IgD-negative memory B cell (primary cell): ENCODE measurements at regions not wholly inside any gene's neighbourhood (a gene's known extent, or its start where the extent isn't known, plus 50 kb on each side); places are given as distances from the start of the nearest gene placed in this dataset.
"Not testable (repeated sequence)": the region's sequence is repeated elsewhere in the genome, so short reads cannot be mapped to it uniquely, and the experiment has no call there.

Experiments used
- H3K27ac Mint-ChIP-seq, 3 donors: one replicate each; pipeline ENCODE4 v1.8.0; 2020 to 2022; ENCODE audit warnings: mild to moderate bottlenecking in 3 of 3, mixed read lengths in 3 of 3, moderate library complexity in 1 of 3
- H3K27me3 Mint-ChIP-seq: one replicate; pipeline ENCODE4 v1.8.0; 2021; ENCODE audit warnings: mixed read lengths
- H3K36me3 Mint-ChIP-seq: one replicate; pipeline ENCODE4 v1.8.0; 2020; ENCODE audit warnings: mild to moderate bottlenecking, mixed read lengths
- H3K4me1 Mint-ChIP-seq, 3 donors: one replicate each; pipeline ENCODE4 v1.8.0; 2020 to 2022; ENCODE audit warnings: mixed read lengths in 3 of 3, mild to moderate bottlenecking in 1 of 3
- H3K4me3 Mint-ChIP-seq, 4 donors: one replicate each; pipeline ENCODE4 v1.8.0; 2020 to 2022; ENCODE audit warnings: mild to moderate bottlenecking in 4 of 4, mixed read lengths in 4 of 4, moderate library complexity in 3 of 4
- H3K9me3 Mint-ChIP-seq, 3 donors: one replicate each; pipeline ENCODE4 v1.8.0; 2020 to 2021; ENCODE audit warnings: mixed read lengths in 3 of 3, mild to moderate bottlenecking in 1 of 3

DNA sequence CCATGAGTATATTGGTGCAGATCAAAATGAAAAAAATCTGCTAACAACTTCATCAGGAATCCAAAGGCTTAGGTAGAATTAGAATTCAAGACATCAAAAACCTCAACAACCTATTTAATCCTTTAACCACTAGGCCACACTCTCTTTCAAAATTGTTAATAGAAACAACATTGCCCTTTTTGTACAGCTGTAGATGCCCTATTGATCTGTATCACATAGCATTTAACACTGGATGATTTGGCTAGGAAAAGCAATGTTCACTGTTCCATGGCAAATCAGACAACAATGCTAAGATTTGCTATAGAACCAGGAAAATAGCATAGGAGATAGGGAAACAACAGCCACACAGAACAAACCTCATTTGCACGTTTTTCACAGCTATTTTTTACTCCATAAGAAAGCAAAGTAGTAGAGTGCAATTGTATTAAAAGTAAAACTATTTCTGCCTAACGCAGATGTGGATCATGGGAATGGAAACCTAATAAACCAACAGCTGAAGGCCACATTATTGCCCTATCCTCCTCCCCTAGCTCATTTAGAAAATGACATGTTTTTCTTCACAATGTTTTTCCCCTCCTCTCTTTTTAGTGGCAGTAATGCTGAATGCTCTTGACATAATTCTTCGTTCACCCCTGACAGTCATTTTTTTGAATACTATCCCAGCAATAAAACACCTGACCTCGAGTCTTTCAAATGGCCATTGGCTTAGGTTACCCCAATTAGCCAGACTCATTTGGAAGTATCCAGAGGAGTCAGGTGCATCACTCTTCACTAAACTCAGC lies 373.0 kb upstream of the CCNH start:
- Mint-ChIP-seq H3K27me3 (peaks cover 12% of the 10 kb centered on the region), H3K27ac (no peak overlapping the region), H3K36me3 (no peaks in the 10 kb centered on the region), H3K4me1 (peaks cover 0 to 2% (median 2%) of the 10 kb centered on the region in 3 donors), H3K4me3 (no peak overlapping the region), H3K9me3 (no peaks in the 10 kb centered on the region)

- Mint-ChIP-seq H3K4me1 (peaks cover 0 to 2% (median 2%) of the 10 kb centered on the region in 3 donors), H3K27me3 (peaks cover 12% of the 10 kb centered on the region)
These were observed 372.3 kb upstream of the CCNH start for GRCh38 chr5:87784879-87785495.

DNA sequence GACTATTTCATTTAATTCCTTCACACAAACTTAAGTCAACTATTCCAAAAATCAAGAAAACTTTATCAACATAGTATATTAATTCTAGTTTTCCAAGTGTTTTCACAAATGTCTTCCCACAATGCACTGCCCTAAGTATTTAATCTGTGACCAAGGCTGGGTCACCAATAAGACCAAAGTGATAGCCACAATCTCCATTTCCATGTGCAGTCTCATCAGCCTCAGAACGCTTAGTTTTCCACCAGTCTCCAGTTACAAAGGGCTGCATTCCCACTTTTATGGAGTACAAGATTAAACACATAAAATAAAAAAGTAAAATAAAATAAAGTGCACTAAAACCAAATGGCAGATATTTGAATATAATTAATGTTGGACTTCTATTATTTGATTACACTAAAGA lies 371.6 kb upstream of the CCNH start:
- no peaks in the 10 kb centered on the region for H3K36me3 Mint-ChIP-seq
- H3K9me3 Mint-ChIP-seq: no peaks in the 10 kb centered on the region
- H3K27me3 Mint-ChIP-seq: peaks cover 12% of the 10 kb centered on the region
- no peak overlapping the region for H3K27ac Mint-ChIP-seq
- peaks cover 0 to 2% (median 2%) of the 10 kb centered on the region in 3 donors for H3K4me1 Mint-ChIP-seq
- H3K4me3 Mint-ChIP-seq: no peak overlapping the region

More at GRCh38 chr5:87784879-87785495, 372.3 kb upstream of the CCNH start:
- Mint-ChIP-seq H3K9me3 (no peaks in the 10 kb centered on the region), H3K4me3 (no peak overlapping the region), H3K27ac (peak overlapping the region in 1 of 3 donors; percentile 25), H3K36me3 (no peaks in the 10 kb centered on the region)

- H3K27ac Mint-ChIP-seq: no peak overlapping the region
- peaks cover 0 to 2% (median 2%) of the 10 kb centered on the region in 3 donors for H3K4me1 Mint-ChIP-seq
- H3K9me3 Mint-ChIP-seq: no peaks in the 10 kb centered on the region
- no peaks in the 10 kb centered on the region for H3K36me3 Mint-ChIP-seq
- H3K27me3 Mint-ChIP-seq: peaks cover 12% of the 10 kb centered on the region
- no peak overlapping the region for H3K4me3 Mint-ChIP-seq
These were observed 370.2 kb upstream of the CCNH start for GRCh38 chr5:87782916-87783315.

GRCh38 chr5:87781976-87782375 lies 369.2 kb upstream of the CCNH start:
- no peak overlapping the region for H3K4me3 Mint-ChIP-seq
- no peaks in the 10 kb centered on the region for H3K36me3 Mint-ChIP-seq
- peaks cover 9% of the 10 kb centered on the region for H3K27me3 Mint-ChIP-seq

DNA sequence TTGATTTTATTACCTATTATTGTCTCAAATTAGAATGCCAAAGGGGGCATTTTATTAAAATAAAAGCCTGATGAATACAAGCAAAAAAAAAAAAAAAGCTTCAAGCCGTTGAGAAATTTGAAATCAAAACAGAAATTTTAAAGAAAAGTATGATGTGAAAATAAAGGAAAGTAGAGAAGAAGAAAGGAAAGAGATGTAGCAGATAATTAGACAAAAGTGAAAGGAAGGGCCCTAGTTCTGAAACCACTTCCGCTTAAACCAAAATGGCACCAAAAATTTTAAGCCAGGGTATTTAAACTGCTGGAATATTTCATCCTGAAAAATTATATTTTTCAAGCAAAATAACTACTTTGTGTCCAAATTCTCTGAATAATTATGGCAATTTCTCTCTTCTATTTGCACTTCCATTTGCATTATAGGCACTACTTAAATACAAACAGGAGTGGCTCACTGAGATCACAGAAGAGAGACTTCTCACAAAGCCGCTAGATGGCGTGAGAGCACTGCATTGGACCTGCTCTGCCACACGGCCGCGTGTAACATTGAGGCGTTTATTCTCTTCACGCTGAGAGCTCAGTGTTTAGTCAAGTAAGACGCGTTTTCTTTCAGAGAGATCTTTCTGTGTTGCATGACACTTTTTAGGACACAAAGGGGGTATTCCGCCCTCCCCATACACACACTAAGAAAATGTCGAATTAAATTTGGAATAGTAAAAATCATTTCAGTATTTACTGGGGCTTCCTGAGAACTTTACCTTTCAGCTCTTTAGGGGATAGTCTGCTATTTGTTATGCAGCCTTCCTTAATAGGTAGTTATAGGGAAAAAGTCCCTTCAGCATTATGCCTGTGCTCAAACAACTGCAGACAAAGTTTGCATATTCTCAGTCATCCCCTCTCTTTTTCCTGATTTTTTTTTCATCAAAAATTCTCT lies 368.4 kb upstream of the CCNH start:
- H3K9me3 Mint-ChIP-seq: no peaks in the 10 kb centered on the region
- H3K27ac Mint-ChIP-seq: no peak overlapping the region
- H3K4me1 Mint-ChIP-seq: peaks cover 0 to 2% (median 2%) of the 10 kb centered on the region in 3 donors
- peaks cover 9% of the 10 kb centered on the region for H3K27me3 Mint-ChIP-seq
- no peak overlapping the region for H3K4me3 Mint-ChIP-seq
- no peaks in the 10 kb centered on the region for H3K36me3 Mint-ChIP-seq

More at GRCh38 chr5:87781976-87782375, 369.2 kb upstream of the CCNH start:
- peak overlapping the region in 1 of 3 donors; percentile 6 for H3K27ac Mint-ChIP-seq
- peaks cover 0 to 2% (median 2%) of the 10 kb centered on the region in 3 donors for H3K4me1 Mint-ChIP-seq
- H3K9me3 Mint-ChIP-seq: no peaks in the 10 kb centered on the region

DNA sequence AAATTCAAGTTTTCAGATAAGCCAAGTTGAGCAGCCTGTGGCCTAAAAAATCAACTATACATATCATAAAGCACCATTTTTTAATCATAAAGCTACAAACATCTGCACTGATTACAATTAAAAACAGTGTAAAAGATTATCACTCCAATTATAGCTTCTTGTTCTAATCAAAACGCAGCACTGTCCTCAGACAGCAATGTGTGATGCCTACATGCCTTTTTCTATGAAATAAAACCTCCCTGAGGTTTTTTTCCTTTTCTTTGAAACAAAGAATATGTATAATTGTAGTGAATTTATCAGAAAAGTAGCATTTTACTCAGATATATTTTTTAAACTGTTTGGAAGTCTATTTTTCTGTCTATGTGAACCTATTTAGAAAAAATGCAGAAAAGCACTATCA lies 366.1 kb upstream of the CCNH start:
- peaks cover 9% of the 10 kb centered on the region for H3K27me3 Mint-ChIP-seq
- no peak overlapping the region for H3K4me3 Mint-ChIP-seq
- H3K27ac Mint-ChIP-seq: no peak overlapping the region
- peaks cover 0 to 2% (median 2%) of the 10 kb centered on the region in 3 donors for H3K4me1 Mint-ChIP-seq
- no peaks in the 10 kb centered on the region for H3K36me3 Mint-ChIP-seq
- no peaks in the 10 kb centered on the region for H3K9me3 Mint-ChIP-seq

DNA sequence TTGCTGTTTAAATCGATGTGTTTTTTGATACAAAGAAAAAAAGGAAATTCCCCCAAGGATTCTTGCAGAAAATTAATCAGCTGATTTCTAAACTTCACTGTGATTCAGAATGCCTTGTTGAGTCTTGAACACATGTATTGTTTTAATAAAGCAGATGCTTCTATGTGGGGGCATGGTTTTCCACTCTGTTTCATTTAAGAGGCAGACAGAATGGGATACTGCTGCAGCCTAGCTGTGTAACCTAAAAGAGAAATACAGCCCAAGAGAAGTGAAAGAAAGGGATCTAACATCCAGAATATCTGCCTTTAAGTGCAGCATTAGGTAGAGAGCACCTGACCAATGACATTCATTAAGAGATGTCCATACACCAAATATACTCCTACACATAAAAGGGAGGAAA lies 365.1 kb upstream of the CCNH start:
- peaks cover 0 to 2% (median 2%) of the 10 kb centered on the region in 3 donors for H3K4me1 Mint-ChIP-seq

DNA sequence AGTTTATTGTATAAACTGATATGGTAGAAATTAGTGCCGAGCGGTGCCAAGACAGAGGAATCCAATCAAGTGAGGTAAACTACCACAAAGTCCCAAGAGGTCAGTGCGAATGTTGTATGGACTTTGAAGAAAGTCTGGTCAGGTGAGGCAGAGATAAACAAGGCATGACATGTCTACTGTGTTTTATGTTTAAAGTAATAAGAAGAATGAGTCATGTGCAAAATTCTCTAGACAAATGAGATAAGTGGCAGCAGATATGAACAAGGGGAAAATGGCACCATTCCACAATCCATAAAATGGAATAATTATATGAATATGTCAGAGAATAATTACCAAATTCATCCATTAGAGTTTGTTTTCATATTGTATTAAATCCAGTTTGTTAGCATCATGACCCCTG lies 364.1 kb upstream of the CCNH start:
- no peak overlapping the region for H3K27ac Mint-ChIP-seq
- peaks cover 0 to 2% (median 2%) of the 10 kb centered on the region in 3 donors for H3K4me1 Mint-ChIP-seq
- H3K4me3 Mint-ChIP-seq: no peak overlapping the region
- no peaks in the 10 kb centered on the region for H3K36me3 Mint-ChIP-seq
- no peaks in the 10 kb centered on the region for H3K9me3 Mint-ChIP-seq
- peaks cover 8% of the 10 kb centered on the region for H3K27me3 Mint-ChIP-seq

More for the DNA sequence above, 365.1 kb upstream of the CCNH start:
- H3K4me3 Mint-ChIP-seq: no peak overlapping the region
- peaks cover 11% of the 10 kb centered on the region for H3K27me3 Mint-ChIP-seq
- no peaks in the 10 kb centered on the region for H3K9me3 Mint-ChIP-seq
- H3K27ac Mint-ChIP-seq: no peak overlapping the region
- no peaks in the 10 kb centered on the region for H3K36me3 Mint-ChIP-seq

- H3K27ac Mint-ChIP-seq, H3K4me3 Mint-ChIP-seq, H3K4me1 Mint-ChIP-seq, H3K36me3 Mint-ChIP-seq, H3K9me3 Mint-ChIP-seq, H3K27me3 Mint-ChIP-seq: not testable (repeated sequence)
These were observed 363.6 kb upstream of the CCNH start for GRCh38 chr5:87776302-87776701.

- H3K4me3 Mint-ChIP-seq: no peak overlapping the region
- no peaks in the 10 kb centered on the region for H3K9me3 Mint-ChIP-seq
- no peak overlapping the region for H3K27ac Mint-ChIP-seq
- H3K4me1 Mint-ChIP-seq: no peaks in the 10 kb centered on the region
- H3K36me3 Mint-ChIP-seq: no peaks in the 10 kb centered on the region
- peaks cover 5% of the 10 kb centered on the region for H3K27me3 Mint-ChIP-seq
These were observed 362.5 kb upstream of the CCNH start for GRCh38 chr5:87775228-87775627.

GRCh38 chr5:87774804-87775203 lies 362.1 kb upstream of the CCNH start:
- peaks cover 5% of the 10 kb centered on the region for H3K27me3 Mint-ChIP-seq
- no peak overlapping the region for H3K27ac Mint-ChIP-seq
- no peaks in the 10 kb centered on the region for H3K4me1 Mint-ChIP-seq
- H3K36me3 Mint-ChIP-seq: no peaks in the 10 kb centered on the region
- H3K4me3 Mint-ChIP-seq: no peak overlapping the region
- no peaks in the 10 kb centered on the region for H3K9me3 Mint-ChIP-seq

- Mint-ChIP-seq H3K36me3 (no peaks in the 10 kb centered on the region), H3K27me3 (peaks cover 13% of the 10 kb centered on the region), H3K9me3 (no peaks in the 10 kb centered on the region), H3K27ac (no peak overlapping the region), H3K4me3 (no peak overlapping the region), H3K4me1 (no peaks in the 10 kb centered on the region)
These were observed 357.9 kb upstream of the CCNH start for GRCh38 chr5:87770601-87771121.

DNA sequence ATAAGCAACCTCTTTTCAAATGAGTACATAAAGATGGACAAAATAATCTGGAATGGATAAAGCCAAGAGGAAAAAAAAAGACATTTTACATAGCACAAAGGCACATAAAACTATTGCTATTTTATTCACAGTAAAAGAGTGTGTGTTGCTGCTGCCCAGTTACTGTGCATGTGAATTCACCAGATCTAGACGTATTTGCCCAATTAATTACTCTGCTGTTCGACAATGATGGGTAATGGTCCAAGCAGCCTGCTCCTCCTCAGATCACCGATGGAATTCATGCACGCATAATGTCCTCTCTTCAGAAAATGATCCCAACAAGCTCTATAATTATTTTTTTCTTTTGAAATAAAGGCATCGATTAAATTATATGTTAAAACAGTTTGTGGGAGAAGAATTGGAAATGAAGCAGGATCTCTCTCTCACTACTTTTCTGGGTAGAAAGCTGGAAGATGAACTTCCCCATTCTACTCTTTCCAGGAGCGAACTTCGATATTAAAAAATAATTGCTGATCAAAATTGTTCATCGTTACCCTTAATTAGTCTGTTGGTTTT lies 357.4 kb upstream of the CCNH start:
- Mint-ChIP-seq H3K27ac (no peak overlapping the region), H3K9me3 (no peaks in the 10 kb centered on the region), H3K27me3 (peaks cover 13% of the 10 kb centered on the region), H3K36me3 (no peaks in the 10 kb centered on the region), H3K4me3 (no peak overlapping the region), H3K4me1 (no peaks in the 10 kb centered on the region)
